A549 (cell line): ENCODE measurements at regions not wholly inside any gene's neighbourhood (a gene's known extent, or its start where the extent isn't known, plus 50 kb on each side); places are given as distances from the start of the nearest gene placed in this dataset.

ENCODE experiments used
- ATAC-seq, 2 experiments: fragments of 200-7000 bp in 1 of 2; fragments of >200 bp in 1 of 2; cut with Nextera tagmentation in 1 of 2; cut with Tn5 transposase in 1 of 2; 3 replicates each; pipeline versions ENCODE4 v1.8.0 to v1.9.1; 2018 to 2020; ENCODE audit warnings: mild to moderate bottlenecking in 1 of 2, moderate library complexity in 1 of 2
- CTCF ChIA-PET: fragments of 300-600 bp; sonication (Branson Sonifier 250); formaldehyde crosslinking; extraction: SDS; loops from one replicate; lab custom pipeline; 2021; ENCODE audit warnings: antibody characterized with exemption, inconsistent platforms; lab: Yijun Ruan, JAX
- POLR2A ChIA-PET: fragments of 350-600 bp; formaldehyde crosslinking; extraction: SDS; loops from one replicate; lab custom pipeline; 2021; ENCODE audit warnings: antibody characterized with exemption, inconsistent platforms; lab: Yijun Ruan, JAX
- DNase-seq, 2 experiments: peaks; one replicate each; pipeline versions ENCODE4 v3.0.0 to v3.0.0-alpha.2; 2011 to 2016; ENCODE audit warnings: low read depth in 1 of 2, low spot score in 1 of 2
- FAIRE-seq: peaks from 2 replicates; lab custom pipeline; 2011; peaks lifted over from hg19 to GRCh38; lab: Jason Lieb, UNC
- H3K27ac ChIP-seq, 2 experiments: fragments of >200 bp; sonication (Bioruptor Twin); formaldehyde crosslinking; 3 replicates each; pipeline ENCODE4 v1.5.1; 2016 to 2017
- H3K4me1 ChIP-seq: fragments of >200 bp; sonication (Bioruptor Twin); formaldehyde crosslinking; 3 replicates; pipeline ENCODE4 v1.6.1; 2016
- H3K4me2 ChIP-seq: fragments of >200 bp; sonication (Bioruptor Twin); formaldehyde crosslinking; 3 replicates; pipeline ENCODE4 v1.6.1; 2016
- H3K4me3 ChIP-seq: fragments of >200 bp; sonication (Bioruptor Twin); formaldehyde crosslinking; 3 replicates; pipeline ENCODE4 v1.5.1; 2016
- H3K9me3 ChIP-seq: fragments of >200 bp; sonication (Bioruptor Twin); formaldehyde crosslinking; 3 replicates; pipeline ENCODE4 v1.6.1; 2016
- EHF ChIP-seq: fragments of 250-450 bp; sonication (Bioruptor Pico); IDR thresholded peaks from 2 replicates; pipeline ENCODE4 v1.5.0; 2020; ENCODE audit warnings: mild to moderate bottlenecking
- EHMT2 ChIP-seq: fragments of 200-600 bp; sonication (generic); IDR thresholded peaks from 2 replicates; pipeline ENCODE4 v1.6.1; 2016; ENCODE audit warnings: antibody characterized with exemption, low read depth, mild to moderate bottlenecking, moderate library complexity
- FOXS1 ChIP-seq: fragments of 250-450 bp; sonication (Bioruptor Pico); IDR thresholded peaks from 2 replicates; pipeline ENCODE4 v1.5.0; 2020; ENCODE audit warnings: mild to moderate bottlenecking, moderate library complexity
- JUN ChIP-seq, 2 experiments: fragments of >200 bp; sonication (Bioruptor Twin); formaldehyde crosslinking; IDR thresholded peaks; 2 replicates in 1 of 2; 3 replicates in 1 of 2; pipeline ENCODE4 v1.6.1; 2016 to 2017
- KDM1A ChIP-seq: fragments of 200-600 bp; sonication (generic); IDR thresholded peaks from 2 replicates; pipeline ENCODE4 v1.6.1; 2016; ENCODE audit warnings: low read depth, mild to moderate bottlenecking
- MYC ChIP-seq: IDR thresholded peaks from 2 replicates; pipeline ENCODE4 v1.6.1; 2012; ENCODE audit warnings: mild to moderate bottlenecking, inconsistent platforms, low read length, improper control_type of control experiment, borderline replicate concordance
- NR3C1 ChIP-seq: fragments of >200 bp; sonication (Bioruptor Twin); formaldehyde crosslinking; IDR thresholded peaks from 3 replicates; pipeline ENCODE4 v1.6.1; 2017
- RCOR1 ChIP-seq: fragments of 150-350 bp; IDR thresholded peaks from 2 replicates; pipeline ENCODE4 v1.6.1; 2014; ENCODE audit warnings: antibody characterized with exemption, low read length, low read depth
- SMC3 ChIP-seq: fragments of >200 bp; sonication (Bioruptor Twin); formaldehyde crosslinking; IDR thresholded peaks from 3 replicates; pipeline ENCODE4 v1.6.1; 2018; ENCODE audit warnings: inconsistent platforms
- WGBS: methylation state at CpG from one replicate; pipeline ENCODE4 v1.1.6; 2017; ENCODE audit errors: missing lambda C conversion rate; 5-methylcytosine and 5-hydroxymethylcytosine counted together
- TF ChIP-seq, protein P1 (sequence below): fragments of 250-450 bp; sonication (Bioruptor Pico); IDR thresholded peaks from 2 replicates; pipeline ENCODE4 v1.5.0; 2021; ENCODE audit warnings: mild to moderate bottlenecking, moderate library complexity, borderline replicate concordance
- TF ChIP-seq, protein P2 (sequence below): fragments of >200 bp; sonication (Bioruptor Twin); formaldehyde crosslinking; IDR thresholded peaks from 2 replicates; pipeline ENCODE4 v1.6.1; 2016
- TF ChIP-seq, protein P3 (sequence below): IDR thresholded peaks from 2 replicates; pipeline ENCODE4 v1.6.1; 2012; ENCODE audit warnings: low read depth, borderline replicate concordance
- TF ChIP-seq, protein P4 (sequence below): IDR thresholded peaks from 2 replicates; pipeline ENCODE4 v1.6.1; 2012
- TF ChIP-seq, protein P5 (sequence below): fragments of 200-600 bp; sonication (generic); IDR thresholded peaks from 2 replicates; pipeline ENCODE4 v1.6.1; 2016; ENCODE audit warnings: antibody characterized with exemption, mild to moderate bottlenecking, moderate library complexity
- TF ChIP-seq, protein P6 (sequence below): fragments of 250-450 bp; sonication (Bioruptor Pico); IDR thresholded peaks from 2 replicates; pipeline ENCODE4 v1.5.0; 2020; ENCODE audit warnings: low read depth, mild to moderate bottlenecking, moderate library complexity

DNA sequence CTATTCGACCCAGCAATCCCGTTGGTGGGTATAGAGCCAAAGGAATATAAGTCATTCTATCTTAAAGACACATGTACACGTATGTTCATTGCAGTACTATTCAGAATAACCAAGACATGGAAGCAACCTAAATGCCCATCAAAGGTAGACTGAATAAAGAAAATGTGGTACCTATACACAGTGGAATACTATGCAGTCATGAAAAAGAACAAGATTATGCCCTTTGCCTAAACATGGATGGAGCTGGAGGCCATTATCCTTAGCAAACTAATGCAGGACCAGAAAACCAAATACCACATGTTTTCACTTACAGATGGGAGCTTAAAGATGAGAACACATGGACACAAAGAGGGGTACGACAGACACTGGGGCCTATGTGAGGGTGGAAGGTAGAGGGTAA is 845.3 kb downstream of the TYW1 start (continued):
- TF ChIP-seq, protein P1, sequence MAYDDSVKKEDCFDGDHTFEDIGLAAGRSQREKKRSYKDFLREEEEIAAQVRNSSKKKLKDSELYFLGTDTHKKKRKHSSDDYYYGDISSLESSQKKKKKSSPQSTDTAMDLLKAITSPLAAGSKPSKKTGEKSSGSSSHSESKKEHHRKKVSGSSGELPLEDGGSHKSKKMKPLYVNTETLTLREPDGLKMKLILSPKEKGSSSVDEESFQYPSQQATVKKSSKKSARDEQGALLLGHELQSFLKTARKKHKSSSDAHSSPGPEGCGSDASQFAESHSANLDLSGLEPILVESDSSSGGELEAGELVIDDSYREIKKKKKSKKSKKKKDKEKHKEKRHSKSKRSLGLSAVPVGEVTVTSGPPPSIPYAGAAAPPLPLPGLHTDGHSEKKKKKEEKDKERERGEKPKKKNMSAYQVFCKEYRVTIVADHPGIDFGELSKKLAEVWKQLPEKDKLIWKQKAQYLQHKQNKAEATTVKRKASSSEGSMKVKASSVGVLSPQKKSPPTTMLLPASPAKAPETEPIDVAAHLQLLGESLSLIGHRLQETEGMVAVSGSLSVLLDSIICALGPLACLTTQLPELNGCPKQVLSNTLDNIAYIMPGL (CRISPR knock-in tag): no peak
- TF ChIP-seq, all 56 proteins: peak for 0

DNA sequence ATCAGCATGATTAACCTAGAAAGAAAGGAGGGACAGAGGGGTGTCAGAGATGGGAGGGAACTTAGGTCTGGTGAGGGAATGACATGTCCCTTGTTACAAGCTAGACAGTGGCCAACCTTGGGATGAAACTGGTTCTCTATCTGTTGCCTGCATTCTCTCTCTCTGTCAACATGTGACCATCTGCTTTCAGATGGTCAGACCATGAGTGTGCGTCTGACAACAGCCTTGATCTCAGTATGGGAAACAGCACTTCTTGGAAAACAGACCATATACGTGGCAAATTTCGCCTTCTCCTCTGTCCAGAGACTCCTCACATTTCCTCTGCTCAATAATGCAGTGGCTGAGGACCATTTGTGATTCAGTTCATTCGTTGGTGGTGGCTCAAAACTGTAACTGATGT is 845.9 kb downstream of the TYW1 start:
- H3K9me3 ChIP-seq: no peaks in the 10 kb centered on the region
- no peak overlapping the region for H3K4me3 ChIP-seq
- DNase-seq: peak in 1 of 2 experiments; percentile 11
- no peak for FAIRE-seq
- ChIA-PET CTCF (no interaction called here), POLR2A (no interaction called here)
- TF ChIP-seq RCOR1 (no peak), NR3C1 (no peak), JUN (IDR thresholded peaks at IDR 0.05) (no peak)
- TF ChIP-seq, protein P2, sequence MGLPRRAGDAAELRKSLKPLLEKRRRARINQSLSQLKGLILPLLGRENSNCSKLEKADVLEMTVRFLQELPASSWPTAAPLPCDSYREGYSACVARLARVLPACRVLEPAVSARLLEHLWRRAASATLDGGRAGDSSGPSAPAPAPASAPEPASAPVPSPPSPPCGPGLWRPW: no peak
- TF ChIP-seq, protein P3, sequence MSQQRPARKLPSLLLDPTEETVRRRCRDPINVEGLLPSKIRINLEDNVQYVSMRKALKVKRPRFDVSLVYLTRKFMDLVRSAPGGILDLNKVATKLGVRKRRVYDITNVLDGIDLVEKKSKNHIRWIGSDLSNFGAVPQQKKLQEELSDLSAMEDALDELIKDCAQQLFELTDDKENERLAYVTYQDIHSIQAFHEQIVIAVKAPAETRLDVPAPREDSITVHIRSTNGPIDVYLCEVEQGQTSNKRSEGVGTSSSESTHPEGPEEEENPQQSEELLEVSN: no peak
- TF ChIP-seq, protein P4, sequence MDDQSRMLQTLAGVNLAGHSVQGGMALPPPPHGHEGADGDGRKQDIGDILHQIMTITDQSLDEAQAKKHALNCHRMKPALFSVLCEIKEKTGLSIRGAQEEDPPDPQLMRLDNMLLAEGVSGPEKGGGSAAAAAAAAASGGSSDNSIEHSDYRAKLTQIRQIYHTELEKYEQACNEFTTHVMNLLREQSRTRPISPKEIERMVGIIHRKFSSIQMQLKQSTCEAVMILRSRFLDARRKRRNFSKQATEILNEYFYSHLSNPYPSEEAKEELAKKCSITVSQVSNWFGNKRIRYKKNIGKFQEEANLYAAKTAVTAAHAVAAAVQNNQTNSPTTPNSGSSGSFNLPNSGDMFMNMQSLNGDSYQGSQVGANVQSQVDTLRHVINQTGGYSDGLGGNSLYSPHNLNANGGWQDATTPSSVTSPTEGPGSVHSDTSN: no peak
- TF ChIP-seq, protein P5, sequence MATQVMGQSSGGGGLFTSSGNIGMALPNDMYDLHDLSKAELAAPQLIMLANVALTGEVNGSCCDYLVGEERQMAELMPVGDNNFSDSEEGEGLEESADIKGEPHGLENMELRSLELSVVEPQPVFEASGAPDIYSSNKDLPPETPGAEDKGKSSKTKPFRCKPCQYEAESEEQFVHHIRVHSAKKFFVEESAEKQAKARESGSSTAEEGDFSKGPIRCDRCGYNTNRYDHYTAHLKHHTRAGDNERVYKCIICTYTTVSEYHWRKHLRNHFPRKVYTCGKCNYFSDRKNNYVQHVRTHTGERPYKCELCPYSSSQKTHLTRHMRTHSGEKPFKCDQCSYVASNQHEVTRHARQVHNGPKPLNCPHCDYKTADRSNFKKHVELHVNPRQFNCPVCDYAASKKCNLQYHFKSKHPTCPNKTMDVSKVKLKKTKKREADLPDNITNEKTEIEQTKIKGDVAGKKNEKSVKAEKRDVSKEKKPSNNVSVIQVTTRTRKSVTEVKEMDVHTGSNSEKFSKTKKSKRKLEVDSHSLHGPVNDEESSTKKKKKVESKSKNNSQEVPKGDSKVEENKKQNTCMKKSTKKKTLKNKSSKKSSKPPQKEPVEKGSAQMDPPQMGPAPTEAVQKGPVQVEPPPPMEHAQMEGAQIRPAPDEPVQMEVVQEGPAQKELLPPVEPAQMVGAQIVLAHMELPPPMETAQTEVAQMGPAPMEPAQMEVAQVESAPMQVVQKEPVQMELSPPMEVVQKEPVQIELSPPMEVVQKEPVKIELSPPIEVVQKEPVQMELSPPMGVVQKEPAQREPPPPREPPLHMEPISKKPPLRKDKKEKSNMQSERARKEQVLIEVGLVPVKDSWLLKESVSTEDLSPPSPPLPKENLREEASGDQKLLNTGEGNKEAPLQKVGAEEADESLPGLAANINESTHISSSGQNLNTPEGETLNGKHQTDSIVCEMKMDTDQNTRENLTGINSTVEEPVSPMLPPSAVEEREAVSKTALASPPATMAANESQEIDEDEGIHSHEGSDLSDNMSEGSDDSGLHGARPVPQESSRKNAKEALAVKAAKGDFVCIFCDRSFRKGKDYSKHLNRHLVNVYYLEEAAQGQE: no peak
- no peak overlapping the region for H3K27ac ChIP-seq
- no peaks in the 10 kb centered on the region for H3K4me1 ChIP-seq
- H3K4me2 ChIP-seq: peak overlapping the region; percentile 19; the same call in 1 of the 3 replicates
- ATAC-seq: peak in 1 of 2 experiments; percentile 47; a peak in 1 of 6 replicates
- WGBS: 21% methylated on average over 4 of the region's 4 CpGs

DNA sequence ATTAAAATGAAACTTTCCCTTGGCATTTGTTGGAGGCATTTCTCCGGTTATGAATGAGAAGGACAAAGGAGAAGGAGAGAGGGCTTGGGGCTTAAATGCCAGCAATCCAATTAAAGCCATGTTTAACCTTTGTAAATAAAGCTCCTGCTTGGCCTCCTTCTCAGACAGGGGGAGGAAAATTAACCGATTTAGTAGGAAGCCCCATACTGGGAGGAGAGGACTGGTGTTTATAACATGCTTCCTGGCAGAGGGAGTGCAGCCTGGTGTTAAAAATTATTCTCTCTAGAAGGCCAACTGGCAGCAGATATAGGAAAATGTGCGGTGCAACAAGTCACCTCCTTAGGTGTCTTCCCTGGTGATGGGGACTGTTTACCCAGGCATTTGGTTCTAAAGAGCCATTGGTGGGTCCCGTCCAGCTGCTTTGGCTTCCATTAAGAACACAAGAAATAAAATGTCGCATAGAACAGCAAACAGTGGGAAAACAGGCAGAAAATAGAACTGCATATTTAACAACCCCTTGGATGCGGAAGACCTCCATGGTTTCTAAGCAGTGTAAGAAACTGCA is 846.5 kb downstream of the TYW1 start:
- POLR2A ChIA-PET: no interaction called here
- no peak for FAIRE-seq
- TF ChIP-seq, protein P6, sequence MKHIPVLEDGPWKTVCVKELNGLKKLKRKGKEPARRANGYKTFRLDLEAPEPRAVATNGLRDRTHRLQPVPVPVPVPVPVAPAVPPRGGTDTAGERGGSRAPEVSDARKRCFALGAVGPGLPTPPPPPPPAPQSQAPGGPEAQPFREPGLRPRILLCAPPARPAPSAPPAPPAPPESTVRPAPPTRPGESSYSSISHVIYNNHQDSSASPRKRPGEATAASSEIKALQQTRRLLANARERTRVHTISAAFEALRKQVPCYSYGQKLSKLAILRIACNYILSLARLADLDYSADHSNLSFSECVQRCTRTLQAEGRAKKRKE: no peak
- TF ChIP-seq EHMT2: no peak
- no peak for TF ChIP-seq FOXS1
- no peak for TF ChIP-seq NR3C1
- no peak for TF ChIP-seq MYC
- no peak for TF ChIP-seq KDM1A
- no peak for TF ChIP-seq JUN (IDR thresholded peaks at IDR 0.05)
- no peak for TF ChIP-seq SMC3
- no peak for TF ChIP-seq EHF (CRISPR knock-in tag)
- Histone ChIP-seq H3K9me3 (no peaks in the 10 kb centered on the region), H3K27ac (no peak overlapping the region), H3K4me3 (no peak overlapping the region), H3K4me1 (no peaks in the 10 kb centered on the region), H3K4me2 (peak overlapping the region; percentile 19; the same call in 1 of the 3 replicates)
- DNase-seq: no peak
- CTCF ChIA-PET: no interaction called here
- 31% methylated on average over 6 of the region's 6 CpGs for WGBS
- no peak for ATAC-seq
